H1 (cell line): ENCODE measurements at regions not wholly inside any gene's neighbourhood (a gene's known extent, or its start where the extent isn't known, plus 50 kb on each side); places are given as distances from the start of the nearest gene placed in this dataset.
"Not testable (repeated sequence)": the region's sequence is repeated elsewhere in the genome, so short reads cannot be mapped to it uniquely, and the experiment has no call there.

Experiments
- CTCF ChIA-PET: fragments of 300-600 bp; sonication (Branson Sonifier 250); formaldehyde crosslinking; loops from one replicate; lab custom pipeline; 2021; ENCODE audit not compliant: partially characterized antibody; lab: Charles Lee
- POLR2A ChIA-PET: fragments of 300-600 bp; sonication (Branson Sonifier 250); formaldehyde crosslinking; loops from one replicate; lab custom pipeline; 2021; ENCODE audit warnings: inconsistent platforms; ENCODE audit not compliant: partially characterized antibody; lab: Charles Lee
- DNase-seq, 2 experiments: peaks; one replicate each; pipeline versions ENCODE4 v3.0.0 to v3.0.0-alpha.2; 2010 to 2022; ENCODE audit warnings: low spot score in 2 of 2, low read depth in 1 of 2, mixed read lengths in 1 of 2
- FAIRE-seq: peaks from 2 replicates; lab custom pipeline; 2011; peaks lifted over from hg19 to GRCh38; lab: Jason Lieb, UNC
- H2AFZ ChIP-seq: 2 replicates; pipeline ENCODE4 v1.8.1; 2012; ENCODE audit warnings: low read length, inconsistent platforms
- H2AK5ac ChIP-seq: 2 replicates; pipeline ENCODE4 v1.6.1; 2013; ENCODE audit warnings: low read depth, low read length
- H2BK120ac ChIP-seq: replicated peaks from 2 replicates; pipeline ENCODE3; 2013; ENCODE audit warnings: low read depth, low read length, inconsistent platforms
- H2BK12ac ChIP-seq: 2 replicates; pipeline ENCODE4 v1.6.1; 2013; ENCODE audit warnings: low read depth, low read length
- H2BK15ac ChIP-seq: 2 replicates; pipeline ENCODE4 v1.6.1; 2013; ENCODE audit warnings: low read length
- H2BK20ac ChIP-seq: 2 replicates; pipeline ENCODE4 v1.6.1; 2013; ENCODE audit warnings: low read length
- H2BK5ac ChIP-seq: 2 replicates; pipeline ENCODE4 v1.6.1; 2013; ENCODE audit warnings: low read depth, low read length
- H3K14ac ChIP-seq: 2 replicates; pipeline ENCODE4 v1.6.1; 2013; ENCODE audit warnings: inconsistent platforms; ENCODE audit not compliant: insufficient read length
- H3K18ac ChIP-seq: 2 replicates; pipeline ENCODE4 v1.6.1; 2013; ENCODE audit warnings: low read length; ENCODE audit errors: extremely low read depth
- H3K23ac ChIP-seq: 2 replicates; pipeline ENCODE4 v1.6.1; 2013; ENCODE audit warnings: inconsistent platforms; ENCODE audit not compliant: insufficient read length
- H3K23me2 ChIP-seq: 2 replicates; pipeline ENCODE4 v1.6.1; 2013; ENCODE audit warnings: low read depth, low read length
- H3K27ac ChIP-seq: 2 replicates; pipeline ENCODE4 v1.6.1; 2011; ENCODE audit warnings: low read depth, low read length, inconsistent platforms
- H3K27me3 ChIP-seq, 4 experiments: replicated peaks in 1 of 4; 1 replicate in 1 of 4; 2 replicates in 3 of 4; pipeline versions ENCODE4 v1.6.1 to v1.8.1; 2011 to 2013; ENCODE audit warnings: low read length in 3 of 4, mild to moderate bottlenecking in 3 of 4, inconsistent platforms in 2 of 4, mixed read lengths in 2 of 4, moderate library complexity in 1 of 4; ENCODE audit not compliant: control insufficient read depth in 3 of 4, insufficient read depth in 3 of 4; ENCODE audit errors: extremely low read depth in 1 of 4
- H3K36me3 ChIP-seq, 4 experiments: 2 replicates each; pipeline versions ENCODE4 v1.6.1 to v1.8.1; 2011 to 2013; ENCODE audit warnings: mild to moderate bottlenecking in 4 of 4, low read length in 3 of 4, moderate library complexity in 2 of 4, control low read depth in 1 of 4, inconsistent platforms in 1 of 4; ENCODE audit not compliant: insufficient read depth in 4 of 4, control insufficient read depth in 2 of 4
- H3K4ac ChIP-seq: replicated peaks from 2 replicates; pipeline ENCODE3; 2013; ENCODE audit warnings: low read length, low read depth, mixed read lengths, inconsistent platforms; ENCODE audit not compliant: insufficient read length
- H3K4me1 ChIP-seq, 4 experiments: replicated peaks in 1 of 4; 1 replicate in 1 of 4; 2 replicates in 3 of 4; pipeline versions ENCODE4 v1.6.1 to v1.8.1; 2011 to 2013; ENCODE audit warnings: low read length in 3 of 4, inconsistent platforms in 2 of 4, mixed read lengths in 1 of 4; ENCODE audit not compliant: insufficient read depth in 4 of 4, control insufficient read depth in 3 of 4
- H3K4me2 ChIP-seq, 2 experiments: 2 replicates each; pipeline versions ENCODE4 v1.6.1 to v1.8.1; 2011 to 2013; ENCODE audit warnings: low read depth in 2 of 2, low read length in 2 of 2, control low read depth in 1 of 2, inconsistent platforms in 1 of 2, mild to moderate bottlenecking in 1 of 2; ENCODE audit not compliant: insufficient read depth in 1 of 2
- H3K4me3 ChIP-seq, 4 experiments: fragments of 200-600, 300-600 bp in 1 of 4; sonication (generic), shearing (Covaris generic), sonication (Bioruptor Twin) in 1 of 4; 2 replicates each; pipeline versions ENCODE4 v1.5.1 to v1.8.1; 2011 to 2016; ENCODE audit warnings: low read length in 4 of 4, low read depth in 3 of 4, control low read depth in 2 of 4, inconsistent platforms in 2 of 4, mild to moderate bottlenecking in 2 of 4, mixed read lengths in 1 of 4, moderate library complexity in 1 of 4; ENCODE audit not compliant: insufficient read depth in 2 of 4; ENCODE audit errors: extremely low read depth in 1 of 4
- H3K56ac ChIP-seq: replicated peaks from 2 replicates; pipeline ENCODE3; 2013; ENCODE audit warnings: low read depth, mild to moderate bottlenecking, mixed read lengths, low read length, inconsistent platforms; ENCODE audit not compliant: insufficient read length
- H3K79me1 ChIP-seq: 2 replicates; pipeline ENCODE4 v1.6.1; 2013; ENCODE audit warnings: low read depth, low read length, control low read depth
- H3K79me2 ChIP-seq, 2 experiments: 2 replicates each; pipeline versions ENCODE4 v1.6.1 to v1.8.1; 2012 to 2013; ENCODE audit warnings: low read length in 2 of 2, mild to moderate bottlenecking in 2 of 2, inconsistent platforms in 1 of 2; ENCODE audit not compliant: insufficient read depth in 2 of 2, control insufficient read depth in 1 of 2
- H3K9ac ChIP-seq, 4 experiments: replicated peaks in 1 of 4; 1 replicate in 1 of 4; 2 replicates in 3 of 4; pipeline versions ENCODE4 v1.6.1 to v1.8.1; 2011 to 2013; ENCODE audit warnings: low read depth in 3 of 4, low read length in 3 of 4, control low read depth in 2 of 4, mild to moderate bottlenecking in 2 of 4, moderate library complexity in 2 of 4, inconsistent platforms in 1 of 4; ENCODE audit errors: extremely low read depth in 1 of 4
- H3K9me3 ChIP-seq, 2 experiments: 2 replicates each; pipeline versions ENCODE4 v1.6.1 to v1.8.1; 2012 to 2013; ENCODE audit warnings: mild to moderate bottlenecking in 2 of 2, moderate library complexity in 2 of 2, control low read depth in 1 of 2, inconsistent platforms in 1 of 2, low read depth in 1 of 2, low read length in 1 of 2, mixed read lengths in 1 of 2; ENCODE audit not compliant: insufficient read depth in 2 of 2
- H4K20me1 ChIP-seq, 2 experiments: replicated peaks in 1 of 2; 2 replicates each; pipeline versions ENCODE3 to v1.8.1; 2011 to 2013; ENCODE audit warnings: inconsistent platforms in 2 of 2, low read length in 2 of 2, mild to moderate bottlenecking in 1 of 2; ENCODE audit not compliant: insufficient read depth in 2 of 2, control insufficient read depth in 1 of 2
- H4K5ac ChIP-seq: 2 replicates; pipeline ENCODE4 v1.6.1; 2013; ENCODE audit warnings: low read length, low read depth, mixed read lengths, inconsistent platforms; ENCODE audit not compliant: insufficient read length
- H4K8ac ChIP-seq: 2 replicates; pipeline ENCODE4 v1.8.0; 2013; ENCODE audit warnings: mild to moderate bottlenecking, moderate library complexity, low read length, inconsistent platforms; ENCODE audit not compliant: insufficient read depth; ENCODE audit errors: extremely low read depth
- H4K91ac ChIP-seq: replicated peaks from 2 replicates; pipeline ENCODE3; 2013; ENCODE audit warnings: low read length, mixed read lengths, inconsistent platforms; ENCODE audit not compliant: insufficient read length
- WGBS, 2 experiments: shearing (Covaris generic) in 1 of 2; methylation state at CpG; one replicate each; pipeline versions ENCODE4 v1.1.6 to v1.1.7; 2013 to 2015; ENCODE audit warnings: low lambda C conversion rate in 2 of 2, mixed read lengths in 2 of 2, inconsistent platforms in 1 of 2, low coverage in 1 of 2, missing lambda C conversion rate in 1 of 2; ENCODE audit not compliant: insufficient replicate concordance in 2 of 2, insufficient coverage in 1 of 2, insufficient read length in 1 of 2; ENCODE audit errors: extremely low coverage in 1 of 2, missing lambda C conversion rate in 1 of 2; 5-methylcytosine and 5-hydroxymethylcytosine counted together

GRCh38 chr5:152038856-152039255 lies 114.2 kb upstream of the GLRA1 start:
- H3K4ac ChIP-seq, H4K20me1 ChIP-seq, H3K14ac ChIP-seq, H3K56ac ChIP-seq, H3K4me3 ChIP-seq, H4K8ac ChIP-seq, H2BK15ac ChIP-seq, H2AFZ ChIP-seq, H2AK5ac ChIP-seq, H3K18ac ChIP-seq, DNase-seq, H2BK12ac ChIP-seq, H3K79me2 ChIP-seq, H3K4me1 ChIP-seq, H3K23me2 ChIP-seq, H3K36me3 ChIP-seq, H2BK5ac ChIP-seq, POLR2A ChIA-PET, H4K91ac ChIP-seq, H3K4me2 ChIP-seq, H3K79me1 ChIP-seq, H4K5ac ChIP-seq, H3K9me3 ChIP-seq, H2BK120ac ChIP-seq, H3K27ac ChIP-seq, H3K9ac ChIP-seq, H3K23ac ChIP-seq, CTCF ChIA-PET, H3K27me3 ChIP-seq, H2BK20ac ChIP-seq, FAIRE-seq: not testable (repeated sequence)
- 90% methylated on average over 2 of the region's 2 CpGs; no CpG with 5 or more reads in 1 of the 2 experiments for WGBS, 2 experiments
